ENCODE measurements at regions not wholly inside any gene's neighbourhood (a gene's known extent, or its start where the extent isn't known, plus 50 kb on each side); places are given as distances from the start of the nearest gene placed in this dataset.

DNA sequence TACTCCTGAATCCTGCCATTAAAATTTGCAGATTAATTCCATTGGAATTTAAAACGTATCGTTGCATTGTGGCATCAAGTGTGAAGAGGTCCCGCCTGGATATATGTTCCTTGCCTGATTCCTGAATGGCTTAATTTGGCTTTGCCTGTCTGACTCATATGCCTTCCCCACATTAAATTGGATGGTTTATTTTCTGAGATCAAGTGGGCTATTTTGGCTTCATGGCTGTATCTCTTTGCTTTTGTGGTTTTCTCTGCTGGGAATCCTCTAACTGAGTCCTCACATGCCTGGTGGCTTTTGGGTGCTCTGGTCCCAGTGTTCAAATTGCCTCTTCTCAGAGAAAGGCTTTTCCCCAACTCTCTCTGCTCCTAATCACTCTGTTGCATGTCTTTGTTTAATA, 127.9 kb upstream of the DYRK2 start:
- no peak overlapping the region for H4K5ac ChIP-seq (ENCODE audit: insufficient read length, low read depth, low read length)
- H4K91ac ChIP-seq (ENCODE audit: insufficient read length, low read depth, low read length), result no peak overlapping the region
- H3K23ac ChIP-seq (ENCODE audit: insufficient read length, low read depth, low read length), result no peak overlapping the region
- Mint-ChIP-seq H3K27ac (peak overlapping the region in 1 of 3 experiments; percentile 3; a peak in 1 of 7 replicates), H3K27me3 (ENCODE audit: low read depth) (no peaks in the 10 kb centered on the region; the same call in 1 of the 2 replicates), H3K4me1 (peaks cover 50 to 66% of the 10 kb centered on the region in 2 experiments), H3K4me3 (peak overlapping the region in 1 of 2 experiments; percentile 6; a peak in 2 of 5 replicates), H3K36me3 (ENCODE audit: insufficient read depth in 1 of 3, low read depth in 3 of 3) (no peaks in the 10 kb centered on the region), H3K9me3 (no peaks in the 10 kb centered on the region)
- no peak overlapping the region for H3K4me2 ChIP-seq (ENCODE audit: insufficient read depth, insufficient read length, low read length)
- no peaks in the 10 kb centered on the region for H3K9me3 ChIP-seq (ENCODE audit: control insufficient read depth, low read depth, low read length)
- no peaks in the 10 kb centered on the region for H3K23me2 ChIP-seq (ENCODE audit: insufficient read length, low read depth, low read length, poor library complexity, severe bottlenecking)
- no peak overlapping the region for H3K56ac ChIP-seq (ENCODE audit: insufficient read length, low read depth, low read length)
- no CpG with 5 or more reads among the region's 3 CpGs for WGBS (ENCODE audit: extremely low coverage, insufficient read length, low lambda C conversion rate)
- no peak overlapping the region for H4K8ac ChIP-seq (replicated peaks; ENCODE audit: insufficient read length, low read depth, low read length)
- no peak overlapping the region for H3K9ac ChIP-seq (ENCODE audit: extremely low read depth, insufficient read length, low read length)
- no peak overlapping the region for H2BK12ac ChIP-seq (ENCODE audit: insufficient read length, low read depth, low read length)
- no peak overlapping the region for H2BK20ac ChIP-seq (ENCODE audit: low read depth, low read length, poor library complexity, severe bottlenecking)
- H3K18ac ChIP-seq (ENCODE audit: insufficient read length, low read depth, low read length), result no peak overlapping the region
- H3K4me1 ChIP-seq (ENCODE audit: insufficient read depth, low read length), result peaks cover 9% of the 10 kb centered on the region; the same call in 1 of the 2 replicates
- no peak overlapping the region for H3K27ac ChIP-seq (ENCODE audit: insufficient read length, low read depth, low read length)
- H3T11ph ChIP-seq (ENCODE audit: low read length), result no peak overlapping the region
- H2BK15ac ChIP-seq (ENCODE audit: low read depth, low read length), result no peak overlapping the region
- no peaks in the 10 kb centered on the region for H4K20me1 ChIP-seq (ENCODE audit: control insufficient read depth, insufficient read depth, insufficient read length)
- no peaks in the 10 kb centered on the region for H3K79me2 ChIP-seq (ENCODE audit: insufficient read depth, low read length)
- no peak for DNase-seq
- H3K79me1 ChIP-seq (ENCODE audit: insufficient read depth, low read depth, low read length, poor library complexity, severe bottlenecking), result no peaks in the 10 kb centered on the region
- TF ChIP-seq, protein P1, sequence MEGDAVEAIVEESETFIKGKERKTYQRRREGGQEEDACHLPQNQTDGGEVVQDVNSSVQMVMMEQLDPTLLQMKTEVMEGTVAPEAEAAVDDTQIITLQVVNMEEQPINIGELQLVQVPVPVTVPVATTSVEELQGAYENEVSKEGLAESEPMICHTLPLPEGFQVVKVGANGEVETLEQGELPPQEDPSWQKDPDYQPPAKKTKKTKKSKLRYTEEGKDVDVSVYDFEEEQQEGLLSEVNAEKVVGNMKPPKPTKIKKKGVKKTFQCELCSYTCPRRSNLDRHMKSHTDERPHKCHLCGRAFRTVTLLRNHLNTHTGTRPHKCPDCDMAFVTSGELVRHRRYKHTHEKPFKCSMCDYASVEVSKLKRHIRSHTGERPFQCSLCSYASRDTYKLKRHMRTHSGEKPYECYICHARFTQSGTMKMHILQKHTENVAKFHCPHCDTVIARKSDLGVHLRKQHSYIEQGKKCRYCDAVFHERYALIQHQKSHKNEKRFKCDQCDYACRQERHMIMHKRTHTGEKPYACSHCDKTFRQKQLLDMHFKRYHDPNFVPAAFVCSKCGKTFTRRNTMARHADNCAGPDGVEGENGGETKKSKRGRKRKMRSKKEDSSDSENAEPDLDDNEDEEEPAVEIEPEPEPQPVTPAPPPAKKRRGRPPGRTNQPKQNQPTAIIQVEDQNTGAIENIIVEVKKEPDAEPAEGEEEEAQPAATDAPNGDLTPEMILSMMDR (conservative IDR thresholded peaks at IDR 0.05), result no peak
- H2AFZ ChIP-seq (ENCODE audit: low read length), result no peak overlapping the region
- H3K27me3 ChIP-seq (ENCODE audit: insufficient read depth, low read length), result no peaks in the 10 kb centered on the region
- no peak overlapping the region for H2BK120ac ChIP-seq (ENCODE audit: low read depth, low read length, poor library complexity, severe bottlenecking)
- H2BK5ac ChIP-seq (ENCODE audit: insufficient read length, low read length), result no peak overlapping the region
- H3K14ac ChIP-seq (ENCODE audit: insufficient read depth, low read length), result no peak overlapping the region
- H3K4ac ChIP-seq (ENCODE audit: low read depth, low read length), result no peak overlapping the region
- H2AK5ac ChIP-seq (ENCODE audit: insufficient read length, low read length), result no peak overlapping the region
